Right ventricle myocardium inferior (tissue), 1 donor: ENCODE measurements at regions not wholly inside any gene's neighbourhood (a gene's known extent, or its start where the extent isn't known, plus 50 kb on each side); places are given as distances from the start of the nearest gene placed in this dataset.

ENCODE experiments used
- ATAC-seq: fragments of 200-7000 bp; cut with Tn5 transposase; one replicate; pipeline ENCODE4 v1.9.1; 2020; ENCODE audit warnings: mild to moderate bottlenecking, moderate library complexity
- DNase-seq: peaks from one replicate; pipeline ENCODE4 v3.0.0; 2021; ENCODE audit errors: missing footprints
- intact Hi-C: fragments of 100-400 bp; cut with DNase I; formaldehyde crosslinking; loops from one replicate; pipeline ENCODE4 v1.11.0; 2022
- donor health status: DM: no; HTN: yes; CAD: no; lungs with severe emphysema.

GRCh38 chr2:220550995-220551700 lies 923.7 kb downstream of the SLC4A3 start:
- DNase-seq, result no peak
- intact Hi-C loops, result no loop called here
- ATAC-seq, result no peak

- DNase-seq (no peak), ATAC-seq (no peak)
- intact Hi-C loops, result no loop called here
Observed at GRCh38 chr2:220552790-220553535, 925.5 kb downstream of the SLC4A3 start.

GRCh38 chr2:220555961-220556630 lies 928.7 kb downstream of the SLC4A3 start:
- intact Hi-C loops, result no loop called here
- ATAC-seq (no peak), DNase-seq (no peak)

- ATAC-seq, result no peak
- no peak for DNase-seq
- intact Hi-C loops, result no loop called here
Observed at GRCh38 chr2:220556658-220557057, 929.2 kb downstream of the SLC4A3 start.

GRCh38 chr2:220560192-220560591 lies 932.8 kb downstream of the SLC4A3 start:
- ATAC-seq (no peak), DNase-seq (no peak)
- intact Hi-C loops, result no loop called here

- DNase-seq, result no peak
- intact Hi-C loops, result no loop called here
- ATAC-seq, result no peak
Observed at GRCh38 chr2:220562375-220563140, 935.1 kb downstream of the SLC4A3 start.

GRCh38 chr2:220568296-220568695 lies 940.9 kb downstream of the SLC4A3 start:
- ATAC-seq (no peak), DNase-seq (no peak)
- intact Hi-C loops, result no loop called here

GRCh38 chr2:220569112-220569897 lies 941.9 kb downstream of the SLC4A3 start:
- no peak for ATAC-seq
- intact Hi-C loops, result no loop called here
- DNase-seq, result no peak

- DNase-seq (no peak), ATAC-seq (no peak)
- intact Hi-C loops, result no loop called here
Observed at GRCh38 chr2:220572385-220572784, 945.0 kb downstream of the SLC4A3 start.

- intact Hi-C loops, result no loop called here
- ATAC-seq (no peak), DNase-seq (no peak)
Observed at GRCh38 chr2:220574038-220574437, 946.6 kb downstream of the SLC4A3 start.

GRCh38 chr2:220575963-220576362 lies 948.5 kb downstream of the SLC4A3 start:
- intact Hi-C loops, result no loop called here
- no peak for DNase-seq
- no peak for ATAC-seq

- intact Hi-C loops, result no loop called here
- DNase-seq (no peak), ATAC-seq (no peak)
Observed at GRCh38 chr2:220579452-220579851, 952.0 kb downstream of the SLC4A3 start.

- no peak for DNase-seq
- no peak for ATAC-seq
- intact Hi-C loops, result no loop called here
Observed at GRCh38 chr2:220580113-220580512, 952.7 kb downstream of the SLC4A3 start.

GRCh38 chr2:220583725-220584124 lies 956.3 kb downstream of the SLC4A3 start:
- DNase-seq (no peak), ATAC-seq (no peak)
- intact Hi-C loops, result no loop called here

GRCh38 chr2:220585241-220585640 lies 957.8 kb downstream of the SLC4A3 start:
- no peak for ATAC-seq
- no peak for DNase-seq
- intact Hi-C loops, result no loop called here

GRCh38 chr2:220586980-220587530 lies 959.6 kb downstream of the SLC4A3 start:
- intact Hi-C loops, result no loop called here
- ATAC-seq, result peak; percentile 39
- no peak for DNase-seq

- intact Hi-C loops, result no loop called here
- ATAC-seq, result no peak
- DNase-seq, result no peak
Observed at GRCh38 chr2:220588148-220588547, 960.7 kb downstream of the SLC4A3 start.

- intact Hi-C loops, result no loop called here
- no peak for ATAC-seq
- DNase-seq, result no peak
Observed at GRCh38 chr2:220590476-220590875, 963.0 kb downstream of the SLC4A3 start.
